SK-N-SH treated with all-trans-retinoic acid at 6 μM for 48 hours (cell line): ENCODE measurements at regions not wholly inside any gene's neighbourhood (a gene's known extent, or its start where the extent isn't known, plus 50 kb on each side); places are given as distances from the start of the nearest gene placed in this dataset.
A peak's percentile ranks its signal among the peaks of the same experiment; 100 is the strongest.
"Not testable (repeated sequence)": the region's sequence is repeated elsewhere in the genome, so short reads cannot be mapped to it uniquely, and the experiment has no call there.

Experiments
- ATAC-seq: fragments of 200-7000 bp; cut with Tn5 transposase; 3 replicates; pipeline ENCODE4 v1.9.1; 2020; ENCODE audit warnings: mild to moderate bottlenecking, moderate library complexity

GRCh38 chr4:9110700-9111099 is 59.5 kb upstream of the FAM90A26 start:
- ATAC-seq = not testable (repeated sequence)

GRCh38 chr4:9103148-9103524 is 67.1 kb upstream of the FAM90A26 start:
- ATAC-seq = not testable (repeated sequence)

- not testable (repeated sequence) for ATAC-seq
Observed at GRCh38 chr4:9102471-9103147, 67.6 kb upstream of the FAM90A26 start.

GRCh38 chr4:9096330-9096729 is 73.9 kb upstream of the FAM90A26 start:
- not testable (repeated sequence) for ATAC-seq

- ATAC-seq = not testable (repeated sequence)
Observed at GRCh38 chr4:9078796-9079195, 91.4 kb upstream of the FAM90A26 start.

GRCh38 chr4:9076974-9077373 is 93.2 kb upstream of the FAM90A26 start:
- ATAC-seq = not testable (repeated sequence)

- not testable (repeated sequence) for ATAC-seq
Observed at GRCh38 chr4:9076486-9076885, 93.7 kb upstream of the FAM90A26 start.

GRCh38 chr4:9073371-9073770 is 96.8 kb upstream of the FAM90A26 start:
- ATAC-seq = not testable (repeated sequence)

- not testable (repeated sequence) for ATAC-seq
Observed at GRCh38 chr4:9072521-9073220, 97.5 kb upstream of the FAM90A26 start.

- ATAC-seq = not testable (repeated sequence)
Observed at GRCh38 chr4:9067923-9068322, 102.3 kb upstream of the FAM90A26 start.

GRCh38 chr4:9063612-9064011 is 106.6 kb upstream of the FAM90A26 start:
- ATAC-seq = not testable (repeated sequence)

GRCh38 chr4:9024866-9025265 is 145.3 kb upstream of the FAM90A26 start:
- ATAC-seq = not testable (repeated sequence)

- not testable (repeated sequence) for ATAC-seq
Observed at GRCh38 chr4:9009792-9010191, 138.2 kb upstream of the HMX1 start.

GRCh38 chr4:9008407-9008806 is 136.8 kb upstream of the HMX1 start:
- ATAC-seq = not testable (repeated sequence)

GRCh38 chr4:9001153-9001552 is 129.5 kb upstream of the HMX1 start:
- ATAC-seq = not testable (repeated sequence)

- ATAC-seq = peak; percentile 46; the same call in 2 of the 3 replicates
Observed at GRCh38 chr4:9000505-9001001, 128.9 kb upstream of the HMX1 start.

GRCh38 chr4:8992981-8993380 is 121.3 kb upstream of the HMX1 start:
- not testable (repeated sequence) for ATAC-seq

- not testable (repeated sequence) for ATAC-seq
Observed at GRCh38 chr4:8991449-8991848, 119.8 kb upstream of the HMX1 start.

GRCh38 chr4:8990341-8990740 is 118.7 kb upstream of the HMX1 start:
- ATAC-seq = not testable (repeated sequence)

GRCh38 chr4:8985786-8986185 is 114.1 kb upstream of the HMX1 start:
- not testable (repeated sequence) for ATAC-seq

GRCh38 chr4:8984641-8985040 is 113.0 kb upstream of the HMX1 start:
- ATAC-seq = not testable (repeated sequence)

GRCh38 chr4:8983921-8984320 is 112.3 kb upstream of the HMX1 start:
- ATAC-seq = not testable (repeated sequence)

GRCh38 chr4:8976466-8977128 is 105.0 kb upstream of the HMX1 start:
- ATAC-seq = not testable (repeated sequence)
